ENCODE measurements at regions not wholly inside any gene's neighbourhood (a gene's known extent, or its start where the extent isn't known, plus 50 kb on each side); places are given as distances from the start of the nearest gene placed in this dataset.

DNA sequence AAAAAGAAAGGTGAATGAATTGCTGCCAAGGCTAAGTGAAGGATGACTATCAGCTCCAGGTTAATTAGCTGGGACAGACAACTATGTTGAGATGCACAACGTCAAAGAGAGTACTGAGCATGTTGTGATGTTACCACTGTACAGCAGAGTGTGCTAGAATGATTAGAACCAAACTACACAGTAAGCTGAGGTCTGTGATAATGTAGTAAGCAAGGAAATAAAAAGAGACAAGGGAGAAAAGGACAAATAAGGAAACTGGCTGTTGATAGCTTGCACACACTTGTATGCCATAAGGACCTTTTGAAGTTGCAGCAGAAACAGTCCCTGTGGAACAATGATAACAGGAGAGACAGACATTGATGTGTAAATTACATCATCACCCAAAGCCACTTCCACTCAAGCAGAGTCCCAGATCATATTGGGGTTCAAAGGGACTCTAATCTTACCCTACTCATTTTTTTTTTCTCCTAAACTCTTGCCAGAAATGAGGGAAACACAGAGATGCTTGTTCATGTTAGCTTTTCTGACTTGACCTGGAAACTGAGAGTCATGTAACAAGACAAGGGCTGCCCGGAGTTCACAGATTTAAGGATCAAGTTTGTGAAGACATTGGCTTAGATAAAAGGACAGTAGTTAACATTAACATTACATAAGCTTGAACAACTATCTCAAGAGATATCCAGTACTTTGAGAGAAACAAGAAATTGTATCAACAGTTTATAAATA is 189.9 kb downstream of the CENPW start:
- Histone ChIP-seq H3K4me2 (ENCODE audit: extremely low read depth, insufficient read depth, low read length) (no peak overlapping the region), H3K79me2 (ENCODE audit: control insufficient read depth, insufficient read depth, low read length) (no peaks in the 10 kb centered on the region), H3K9ac (ENCODE audit: insufficient read depth, low read length) (no peak overlapping the region), H3K27ac (ENCODE audit: insufficient read depth, low read length) (no peak overlapping the region), H3K36me3 (ENCODE audit: control insufficient read depth, insufficient read depth, low read length) (no peaks in the 10 kb centered on the region), H3K9me3 (ENCODE audit: control insufficient read depth, insufficient read depth, low read depth, low read length) (no peaks in the 10 kb centered on the region), H4K20me1 (ENCODE audit: control insufficient read depth, extremely low read depth, insufficient read depth, low read length) (no peaks in the 10 kb centered on the region), H3K4me3 (replicated peaks in 1 of 4; ENCODE audit: control extremely low read depth in 1 of 4, insufficient read depth in 1 of 4, low read depth in 3 of 4, low read length in 4 of 4) (no peak overlapping the region), H3K27me3 (ENCODE audit: control insufficient read depth, insufficient read depth, low read length) (no peaks in the 10 kb centered on the region), H3K4me1 (ENCODE audit: control insufficient read depth, extremely low read depth, insufficient read depth, low read length) (no peaks in the 10 kb centered on the region), H2AFZ (ENCODE audit: low read length) (no peak overlapping the region)
- DNase-seq (ENCODE audit: low read depth in 2 of 2) = no peak
- TF ChIP-seq EZH2 (IDR thresholded peaks at IDR 0.05; ENCODE audit: low read length, missing control alignments) = no peak
- TF ChIP-seq, protein P1, sequence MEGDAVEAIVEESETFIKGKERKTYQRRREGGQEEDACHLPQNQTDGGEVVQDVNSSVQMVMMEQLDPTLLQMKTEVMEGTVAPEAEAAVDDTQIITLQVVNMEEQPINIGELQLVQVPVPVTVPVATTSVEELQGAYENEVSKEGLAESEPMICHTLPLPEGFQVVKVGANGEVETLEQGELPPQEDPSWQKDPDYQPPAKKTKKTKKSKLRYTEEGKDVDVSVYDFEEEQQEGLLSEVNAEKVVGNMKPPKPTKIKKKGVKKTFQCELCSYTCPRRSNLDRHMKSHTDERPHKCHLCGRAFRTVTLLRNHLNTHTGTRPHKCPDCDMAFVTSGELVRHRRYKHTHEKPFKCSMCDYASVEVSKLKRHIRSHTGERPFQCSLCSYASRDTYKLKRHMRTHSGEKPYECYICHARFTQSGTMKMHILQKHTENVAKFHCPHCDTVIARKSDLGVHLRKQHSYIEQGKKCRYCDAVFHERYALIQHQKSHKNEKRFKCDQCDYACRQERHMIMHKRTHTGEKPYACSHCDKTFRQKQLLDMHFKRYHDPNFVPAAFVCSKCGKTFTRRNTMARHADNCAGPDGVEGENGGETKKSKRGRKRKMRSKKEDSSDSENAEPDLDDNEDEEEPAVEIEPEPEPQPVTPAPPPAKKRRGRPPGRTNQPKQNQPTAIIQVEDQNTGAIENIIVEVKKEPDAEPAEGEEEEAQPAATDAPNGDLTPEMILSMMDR (conservative IDR thresholded peaks at IDR 0.05 in 1 of 2, IDR thresholded peaks at IDR 0.05 in 1 of 2; ENCODE audit: low read depth in 1 of 2, low read length in 2 of 2) = peak in 1 of 2 donors; percentile 5

DNA sequence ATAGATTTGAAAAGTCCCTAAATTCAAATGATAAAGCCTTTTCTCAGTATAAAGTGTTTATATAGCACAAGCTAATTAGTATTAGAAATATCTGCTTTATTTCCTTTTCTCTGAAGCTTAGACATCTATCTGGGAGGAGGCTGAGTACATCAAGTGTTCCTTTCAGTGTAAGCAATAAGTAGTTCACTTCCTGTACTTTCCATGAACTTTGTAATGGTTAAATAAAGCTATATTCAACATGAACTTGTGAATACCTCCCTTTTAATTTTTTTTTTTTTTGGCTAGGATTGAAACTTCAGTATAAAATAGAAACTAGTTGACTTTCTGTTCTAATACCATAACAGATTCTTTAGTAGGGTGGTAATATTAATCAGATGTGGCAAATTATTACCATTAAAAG is 190.9 kb downstream of the CENPW start:
- Histone ChIP-seq H3K27me3 (ENCODE audit: control insufficient read depth, insufficient read depth, low read length) (no peaks in the 10 kb centered on the region), H2AFZ (ENCODE audit: low read length) (no peak overlapping the region)
- no peak for TF ChIP-seq EZH2 (IDR thresholded peaks at IDR 0.05; ENCODE audit: low read length, missing control alignments)
- TF ChIP-seq, protein P1 (conservative IDR thresholded peaks at IDR 0.05 in 1 of 2, IDR thresholded peaks at IDR 0.05 in 1 of 2; ENCODE audit: low read depth in 1 of 2, low read length in 2 of 2) = no peak

DNA sequence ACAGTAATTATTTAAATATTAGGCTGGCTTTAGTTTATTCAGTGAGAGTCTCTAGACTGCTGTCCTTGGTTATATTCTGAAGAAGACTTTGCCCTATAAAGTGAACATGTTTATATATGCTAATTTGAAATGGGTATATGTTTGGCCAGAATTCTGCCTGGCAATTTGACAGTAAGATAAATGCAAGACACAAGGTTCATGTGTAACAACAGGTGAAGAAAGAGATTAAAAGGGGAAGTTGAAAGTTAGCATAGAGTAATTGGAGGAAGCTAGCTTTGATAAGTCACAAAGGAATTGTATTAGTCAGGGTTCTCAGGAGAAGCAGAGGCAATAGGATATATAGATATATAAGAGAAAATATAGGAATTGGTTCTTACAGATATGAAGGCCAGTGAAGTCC is 191.4 kb downstream of the CENPW start:
- Histone ChIP-seq H3K36me3 (ENCODE audit: control insufficient read depth, insufficient read depth, low read length) (no peaks in the 10 kb centered on the region), H3K4me2 (ENCODE audit: extremely low read depth, insufficient read depth, low read length) (no peak overlapping the region), H3K79me2 (ENCODE audit: control insufficient read depth, insufficient read depth, low read length) (no peaks in the 10 kb centered on the region), H4K20me1 (ENCODE audit: control insufficient read depth, extremely low read depth, insufficient read depth, low read length) (no peaks in the 10 kb centered on the region), H3K27me3 (ENCODE audit: control insufficient read depth, insufficient read depth, low read length) (no peaks in the 10 kb centered on the region), H2AFZ (ENCODE audit: low read length) (no peak overlapping the region), H3K4me1 (ENCODE audit: control insufficient read depth, extremely low read depth, insufficient read depth, low read length) (no peaks in the 10 kb centered on the region), H3K9ac (ENCODE audit: insufficient read depth, low read length) (no peak overlapping the region), H3K4me3 (replicated peaks in 1 of 4; ENCODE audit: control extremely low read depth in 1 of 4, insufficient read depth in 1 of 4, low read depth in 3 of 4, low read length in 4 of 4) (no peak overlapping the region), H3K27ac (ENCODE audit: insufficient read depth, low read length) (no peak overlapping the region), H3K9me3 (ENCODE audit: control insufficient read depth, insufficient read depth, low read depth, low read length) (no peaks in the 10 kb centered on the region)
- no peak for TF ChIP-seq EZH2 (IDR thresholded peaks at IDR 0.05; ENCODE audit: low read length, missing control alignments)
- TF ChIP-seq, protein P1 (conservative IDR thresholded peaks at IDR 0.05 in 1 of 2, IDR thresholded peaks at IDR 0.05 in 1 of 2; ENCODE audit: low read depth in 1 of 2, low read length in 2 of 2) = no peak
- DNase-seq (ENCODE audit: low read depth in 2 of 2) = no peak

More for the DNA sequence above, 190.9 kb downstream of the CENPW start:
- H3K36me3 ChIP-seq (ENCODE audit: control insufficient read depth, insufficient read depth, low read length) = no peaks in the 10 kb centered on the region
- no peaks in the 10 kb centered on the region for H3K79me2 ChIP-seq (ENCODE audit: control insufficient read depth, insufficient read depth, low read length)
- H4K20me1 ChIP-seq (ENCODE audit: control insufficient read depth, extremely low read depth, insufficient read depth, low read length) = no peaks in the 10 kb centered on the region
- no peak overlapping the region for H3K27ac ChIP-seq (ENCODE audit: insufficient read depth, low read length)
- DNase-seq (ENCODE audit: low read depth in 2 of 2) = no peak
- H3K9ac ChIP-seq (ENCODE audit: insufficient read depth, low read length) = no peak overlapping the region
- no peak overlapping the region for H3K4me3 ChIP-seq (replicated peaks in 1 of 4; ENCODE audit: control extremely low read depth in 1 of 4, insufficient read depth in 1 of 4, low read depth in 3 of 4, low read length in 4 of 4)
- no peak overlapping the region for H3K4me2 ChIP-seq (ENCODE audit: extremely low read depth, insufficient read depth, low read length)
- H3K4me1 ChIP-seq (ENCODE audit: control insufficient read depth, extremely low read depth, insufficient read depth, low read length) = no peaks in the 10 kb centered on the region
- H3K9me3 ChIP-seq (ENCODE audit: control insufficient read depth, insufficient read depth, low read depth, low read length) = no peaks in the 10 kb centered on the region
